Right lobe of liver (tissue), 4 donors: ENCODE measurements at regions not wholly inside any gene's neighbourhood (a gene's known extent, or its start where the extent isn't known, plus 50 kb on each side); places are given as distances from the start of the nearest gene placed in this dataset.

Experiments
- CTCF ChIP-seq, 4 donors: fragments of 200-600 bp in 3 of 4; fragments of 450-650 bp in 1 of 4; IDR thresholded peaks; one replicate each; pipeline versions ENCODE4 v1.5.1 to v1.8.0; 2016 to 2022; ENCODE audit warnings: antibody characterized with exemption in 4 of 4, mild to moderate bottlenecking in 2 of 4
- POLR2A ChIP-seq: fragments of 450-650 bp; IDR thresholded peaks from one replicate; pipeline ENCODE4 v1.6.1; 2017; ENCODE audit warnings: antibody characterized with exemption, mild to moderate bottlenecking
- donor health status: DM: no; HTN: no; CAD: no.
- donor health status: DM: no; HTN: no; CAD: no.
- donor health status: DM: no; HTN: yes; CAD: no.

GRCh38 chr6:67112120-67112519 is 1405.1 kb upstream of the EYS start:
- TF ChIP-seq CTCF (IDR thresholded peaks at IDR 0.05) (no peak), POLR2A (no peak)
